Mammary epithelial cell (primary cell): ENCODE measurements at regions not wholly inside any gene's neighbourhood (a gene's known extent, or its start where the extent isn't known, plus 50 kb on each side); places are given as distances from the start of the nearest gene placed in this dataset.
"Not testable (repeated sequence)": the region's sequence is repeated elsewhere in the genome, so short reads cannot be mapped to it uniquely, and the experiment has no call there.

Source experiments
- EZH2 ChIP-seq: IDR thresholded peaks from 2 replicates; pipeline ENCODE4 v1.6.1; 2012; ENCODE audit warnings: low read length, inconsistent platforms, borderline replicate concordance
- TF ChIP-seq, protein P1 (sequence below), 2 donors: IDR thresholded peaks in 1 of 2; conservative IDR thresholded peaks in 1 of 2; 2 replicates each; pipeline ENCODE4 v1.5.1; 2011 to 2012; ENCODE audit warnings: inconsistent platforms in 2 of 2, low read length in 2 of 2, mild to moderate bottlenecking in 2 of 2, control low read depth in 1 of 2, low read depth in 1 of 2; ENCODE audit not compliant: insufficient read depth in 1 of 2; ENCODE audit errors: extremely low read depth in 1 of 2

DNA sequence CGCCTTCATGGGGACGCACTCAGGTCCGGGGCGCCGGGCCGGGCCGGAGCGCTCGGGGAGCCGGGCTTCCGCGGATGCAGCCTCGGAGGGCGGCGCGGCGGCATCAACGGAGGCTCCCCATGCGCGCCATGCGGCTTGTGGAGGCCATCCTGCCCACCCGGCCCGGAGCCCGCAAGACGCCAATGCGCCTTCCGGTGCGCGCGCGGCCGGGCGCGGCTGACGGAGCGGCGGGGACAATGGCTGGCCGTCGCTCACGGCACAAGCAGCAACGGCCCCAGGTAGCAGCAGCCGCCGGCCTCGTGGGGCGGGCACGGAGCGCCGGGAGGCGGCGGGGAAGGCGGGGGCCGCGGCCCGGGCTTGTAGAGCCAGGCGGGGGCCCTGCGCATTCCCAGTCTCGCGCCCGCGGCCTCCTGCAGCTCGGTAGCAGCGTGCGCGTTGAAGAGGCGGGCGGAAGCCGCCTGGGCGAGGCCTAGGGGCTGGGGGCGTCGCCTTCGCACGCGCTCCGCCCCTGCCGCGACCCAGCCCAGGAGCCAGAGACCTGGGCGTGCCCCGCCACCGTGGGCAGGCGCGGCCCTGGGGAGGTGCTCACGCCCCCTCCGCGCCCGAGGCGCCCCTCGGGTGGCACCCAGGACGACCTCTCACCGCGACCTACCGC is 168.6 kb upstream of the PRKX start:
- TF ChIP-seq, protein P1, sequence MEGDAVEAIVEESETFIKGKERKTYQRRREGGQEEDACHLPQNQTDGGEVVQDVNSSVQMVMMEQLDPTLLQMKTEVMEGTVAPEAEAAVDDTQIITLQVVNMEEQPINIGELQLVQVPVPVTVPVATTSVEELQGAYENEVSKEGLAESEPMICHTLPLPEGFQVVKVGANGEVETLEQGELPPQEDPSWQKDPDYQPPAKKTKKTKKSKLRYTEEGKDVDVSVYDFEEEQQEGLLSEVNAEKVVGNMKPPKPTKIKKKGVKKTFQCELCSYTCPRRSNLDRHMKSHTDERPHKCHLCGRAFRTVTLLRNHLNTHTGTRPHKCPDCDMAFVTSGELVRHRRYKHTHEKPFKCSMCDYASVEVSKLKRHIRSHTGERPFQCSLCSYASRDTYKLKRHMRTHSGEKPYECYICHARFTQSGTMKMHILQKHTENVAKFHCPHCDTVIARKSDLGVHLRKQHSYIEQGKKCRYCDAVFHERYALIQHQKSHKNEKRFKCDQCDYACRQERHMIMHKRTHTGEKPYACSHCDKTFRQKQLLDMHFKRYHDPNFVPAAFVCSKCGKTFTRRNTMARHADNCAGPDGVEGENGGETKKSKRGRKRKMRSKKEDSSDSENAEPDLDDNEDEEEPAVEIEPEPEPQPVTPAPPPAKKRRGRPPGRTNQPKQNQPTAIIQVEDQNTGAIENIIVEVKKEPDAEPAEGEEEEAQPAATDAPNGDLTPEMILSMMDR (conservative IDR thresholded peaks at IDR 0.05 in 1 of 2, IDR thresholded peaks at IDR 0.05 in 1 of 2; ENCODE audit: extremely low read depth in 1 of 2, insufficient read depth in 1 of 2, low read depth in 1 of 2, low read length in 2 of 2) = not testable (repeated sequence)
- TF ChIP-seq EZH2 = not testable (repeated sequence)
